Ectodermal cell (in vitro differentiated cells): ENCODE measurements at regions not wholly inside any gene's neighbourhood (a gene's known extent, or its start where the extent isn't known, plus 50 kb on each side); places are given as distances from the start of the nearest gene placed in this dataset.

Source experiments
- H3K27ac ChIP-seq: 2 replicates; pipeline ENCODE4 v1.7.0; 2013; ENCODE audit warnings: mild to moderate bottlenecking, low read depth, low read length; ENCODE audit not compliant: insufficient read depth, poor library complexity, severe bottlenecking
- H3K27me3 ChIP-seq: 2 replicates; pipeline ENCODE4 v1.7.0; 2013; ENCODE audit warnings: mild to moderate bottlenecking, low read length; ENCODE audit not compliant: insufficient read depth, control insufficient read depth, poor library complexity, severe bottlenecking
- H3K36me3 ChIP-seq: one replicate; pipeline ENCODE4 v1.7.0; 2013; ENCODE audit warnings: low read length; ENCODE audit not compliant: control insufficient read depth, insufficient read depth
- H3K4me1 ChIP-seq: one replicate; pipeline ENCODE4 v1.7.0; 2013; ENCODE audit warnings: low read length; ENCODE audit not compliant: control insufficient read depth, insufficient read depth
- H3K4me3 ChIP-seq: 2 replicates; pipeline ENCODE4 v1.7.0; 2013; ENCODE audit warnings: low read depth, low read length, control low read depth; ENCODE audit not compliant: insufficient read depth
- H3K9me3 ChIP-seq: 2 replicates; pipeline ENCODE4 v1.7.0; 2013; ENCODE audit warnings: mild to moderate bottlenecking, low read length, moderate library complexity; ENCODE audit not compliant: control insufficient read depth
- WGBS, 2 experiments: methylation state at CpG; one replicate each; pipeline ENCODE4 v1.1.7; 2013; ENCODE audit warnings: missing lambda C conversion rate in 2 of 2; 5-methylcytosine and 5-hydroxymethylcytosine counted together

GRCh38 chr20:10856237-10857015 lies 182.6 kb upstream of the JAG1 start:
- H3K27me3 ChIP-seq = no peaks in the 10 kb centered on the region
- H3K27ac ChIP-seq = no peak overlapping the region
- H3K36me3 ChIP-seq = no peaks in the 10 kb centered on the region
- 100% methylated on average over 1 of the region's 1 CpG for WGBS, 2 experiments
- H3K4me3 ChIP-seq = no peak overlapping the region
- H3K4me1 ChIP-seq = no peaks in the 10 kb centered on the region
- H3K9me3 ChIP-seq = no peaks in the 10 kb centered on the region

- H3K27me3 ChIP-seq = no peaks in the 10 kb centered on the region
- 91 to 93% methylated on average over 6 of the region's 6 CpGs for WGBS, 2 experiments
- H3K4me3 ChIP-seq = no peak overlapping the region
- no peaks in the 10 kb centered on the region for H3K4me1 ChIP-seq
- H3K9me3 ChIP-seq = no peaks in the 10 kb centered on the region
- H3K27ac ChIP-seq = no peak overlapping the region
- no peaks in the 10 kb centered on the region for H3K36me3 ChIP-seq
Measured at GRCh38 chr20:10857352-10858070, 183.7 kb upstream of the JAG1 start.

GRCh38 chr20:10861090-10861489 lies 187.3 kb upstream of the JAG1 start:
- 93 to 97% methylated on average over 2 of the region's 2 CpGs for WGBS, 2 experiments
- no peaks in the 10 kb centered on the region for H3K9me3 ChIP-seq
- no peak overlapping the region for H3K27ac ChIP-seq
- H3K4me1 ChIP-seq = no peaks in the 10 kb centered on the region
- no peak overlapping the region for H3K4me3 ChIP-seq
- H3K36me3 ChIP-seq = no peaks in the 10 kb centered on the region
- H3K27me3 ChIP-seq = no peaks in the 10 kb centered on the region

GRCh38 chr20:10861619-10862018 lies 187.8 kb upstream of the JAG1 start:
- 69 to 77% methylated on average over 2 of the region's 2 CpGs for WGBS, 2 experiments
- no peaks in the 10 kb centered on the region for H3K9me3 ChIP-seq
- H3K4me3 ChIP-seq = no peak overlapping the region
- H3K4me1 ChIP-seq = no peaks in the 10 kb centered on the region
- H3K36me3 ChIP-seq = no peaks in the 10 kb centered on the region
- H3K27ac ChIP-seq = no peak overlapping the region
- H3K27me3 ChIP-seq = no peaks in the 10 kb centered on the region

- H3K36me3 ChIP-seq = no peaks in the 10 kb centered on the region
- no peaks in the 10 kb centered on the region for H3K9me3 ChIP-seq
- WGBS, 2 experiments = 93 to 95% methylated on average over 3 to 5 of the region's 6 CpGs
- no peaks in the 10 kb centered on the region for H3K27me3 ChIP-seq
- no peak overlapping the region for H3K27ac ChIP-seq
- no peaks in the 10 kb centered on the region for H3K4me1 ChIP-seq
- H3K4me3 ChIP-seq = no peak overlapping the region
Measured at GRCh38 chr20:10863337-10864060, 189.7 kb upstream of the JAG1 start.

- H3K36me3 ChIP-seq = no peaks in the 10 kb centered on the region
- H3K4me1 ChIP-seq = no peaks in the 10 kb centered on the region
- WGBS, 2 experiments = 76 to 79% methylated on average over 8 of the region's 8 CpGs
- no peak overlapping the region for H3K27ac ChIP-seq
- H3K9me3 ChIP-seq = no peaks in the 10 kb centered on the region
- H3K27me3 ChIP-seq = no peaks in the 10 kb centered on the region
- no peak overlapping the region for H3K4me3 ChIP-seq
Measured at GRCh38 chr20:10864076-10864672, 190.4 kb upstream of the JAG1 start.

- no peaks in the 10 kb centered on the region for H3K27me3 ChIP-seq
- 88 to 97% methylated on average over 1 to 3 of the region's 3 CpGs for WGBS, 2 experiments
Measured at GRCh38 chr20:10868299-10868698, 194.5 kb upstream of the JAG1 start.

GRCh38 chr20:10873026-10873425 lies 199.2 kb upstream of the JAG1 start:
- no peaks in the 10 kb centered on the region for H3K9me3 ChIP-seq
- H3K4me1 ChIP-seq = no peaks in the 10 kb centered on the region
- no peak overlapping the region for H3K27ac ChIP-seq
- H3K27me3 ChIP-seq = no peaks in the 10 kb centered on the region
- H3K36me3 ChIP-seq = no peaks in the 10 kb centered on the region
- H3K4me3 ChIP-seq = no peak overlapping the region
- 96 to 98% methylated on average over 4 of the region's 4 CpGs for whole genome bisulfite sequencing, 2 experiments

More at GRCh38 chr20:10868299-10868698, 194.5 kb upstream of the JAG1 start:
- no peaks in the 10 kb centered on the region for H3K36me3 ChIP-seq
- H3K27ac ChIP-seq = no peak overlapping the region
- no peaks in the 10 kb centered on the region for H3K4me1 ChIP-seq
- H3K9me3 ChIP-seq = no peaks in the 10 kb centered on the region
- H3K4me3 ChIP-seq = no peak overlapping the region

GRCh38 chr20:10875653-10876052 lies 201.9 kb upstream of the JAG1 start:
- H3K27me3 ChIP-seq = no peaks in the 10 kb centered on the region

GRCh38 chr20:10876558-10876957 lies 202.8 kb upstream of the JAG1 start:
- Histone ChIP-seq H3K27me3 (no peaks in the 10 kb centered on the region), H3K9me3 (no peaks in the 10 kb centered on the region), H3K36me3 (no peaks in the 10 kb centered on the region), H3K27ac (no peak overlapping the region), H3K4me1 (no peaks in the 10 kb centered on the region), H3K4me3 (no peak overlapping the region)
- WGBS, 2 experiments = 100% methylated on average over 1 of the region's 1 CpG; no CpG with 5 or more reads in 1 of the 2 experiments

More at GRCh38 chr20:10875653-10876052, 201.9 kb upstream of the JAG1 start:
- no peak overlapping the region for H3K4me3 ChIP-seq
- H3K36me3 ChIP-seq = no peaks in the 10 kb centered on the region
- no peaks in the 10 kb centered on the region for H3K4me1 ChIP-seq
- no peaks in the 10 kb centered on the region for H3K9me3 ChIP-seq
- H3K27ac ChIP-seq = no peak overlapping the region
- 67% methylated on average over 2 of the region's 2 CpGs for WGBS, 2 experiments
